Chondrocyte (in vitro differentiated cells): ENCODE measurements at regions not wholly inside any gene's neighbourhood (a gene's known extent, or its start where the extent isn't known, plus 50 kb on each side); places are given as distances from the start of the nearest gene placed in this dataset.

Experiments used
- DNase-seq: peaks from one replicate; pipeline ENCODE4 v3.0.0; 2021; ENCODE audit warnings: mixed read lengths, low spot score
- H3K27ac Mint-ChIP-seq: one replicate; pipeline ENCODE4 v1.8.0; 2021; ENCODE audit warnings: mild to moderate bottlenecking, moderate library complexity, mixed read lengths; ENCODE audit not compliant: unreplicated experiment
- H3K27me3 Mint-ChIP-seq: 2 replicates; pipeline ENCODE4 v1.8.0; 2021; ENCODE audit warnings: low read depth, mixed read lengths
- H3K36me3 Mint-ChIP-seq: 2 replicates; pipeline ENCODE4 v1.8.0; 2021; ENCODE audit warnings: low read depth, mixed read lengths
- H3K4me1 Mint-ChIP-seq: 2 replicates; pipeline ENCODE4 v1.8.0; 2021; ENCODE audit warnings: low read depth, mild to moderate bottlenecking, mixed read lengths
- H3K4me3 Mint-ChIP-seq: one replicate; pipeline ENCODE4 v1.8.0; 2021; ENCODE audit warnings: mild to moderate bottlenecking, moderate library complexity, mixed read lengths; ENCODE audit not compliant: unreplicated experiment
- H3K9me3 Mint-ChIP-seq: 2 replicates; pipeline ENCODE4 v1.8.0; 2021; ENCODE audit warnings: low read depth, mixed read lengths
- TF ChIP-seq, protein P1 (sequence below): fragments of 200-600 bp; sonication (generic); IDR thresholded peaks from 2 replicates; pipeline ENCODE4 v1.5.0; 2021; ENCODE audit warnings: antibody characterized with exemption, mild to moderate bottlenecking, moderate library complexity

DNA sequence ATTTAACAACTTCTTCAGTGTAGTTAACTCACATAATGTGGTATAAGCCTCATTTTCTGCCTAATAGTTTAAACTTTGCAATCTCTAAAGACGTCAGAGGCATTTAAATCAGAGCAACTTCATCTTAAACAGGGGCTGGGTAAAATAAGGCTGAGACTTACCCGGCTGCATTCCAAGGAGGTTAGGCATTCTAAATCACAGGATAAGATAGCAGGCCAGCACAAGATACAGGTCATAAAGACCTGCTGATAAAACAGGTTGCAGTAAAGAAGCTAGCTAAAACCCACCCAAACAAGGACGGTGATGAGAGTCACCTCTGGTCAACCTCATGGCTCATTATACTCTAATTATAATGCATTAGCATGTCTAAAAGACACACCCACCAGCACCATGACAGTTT is 115.6 kb upstream of the PKP2 start:
- Mint-ChIP-seq H3K4me3 (no peak overlapping the region), H3K27ac (no peak overlapping the region), H3K9me3 (peaks cover 24% of the 10 kb centered on the region), H3K36me3 (no peaks in the 10 kb centered on the region), H3K27me3 (no peaks in the 10 kb centered on the region), H3K4me1 (no peaks in the 10 kb centered on the region)
- TF ChIP-seq, protein P1, sequence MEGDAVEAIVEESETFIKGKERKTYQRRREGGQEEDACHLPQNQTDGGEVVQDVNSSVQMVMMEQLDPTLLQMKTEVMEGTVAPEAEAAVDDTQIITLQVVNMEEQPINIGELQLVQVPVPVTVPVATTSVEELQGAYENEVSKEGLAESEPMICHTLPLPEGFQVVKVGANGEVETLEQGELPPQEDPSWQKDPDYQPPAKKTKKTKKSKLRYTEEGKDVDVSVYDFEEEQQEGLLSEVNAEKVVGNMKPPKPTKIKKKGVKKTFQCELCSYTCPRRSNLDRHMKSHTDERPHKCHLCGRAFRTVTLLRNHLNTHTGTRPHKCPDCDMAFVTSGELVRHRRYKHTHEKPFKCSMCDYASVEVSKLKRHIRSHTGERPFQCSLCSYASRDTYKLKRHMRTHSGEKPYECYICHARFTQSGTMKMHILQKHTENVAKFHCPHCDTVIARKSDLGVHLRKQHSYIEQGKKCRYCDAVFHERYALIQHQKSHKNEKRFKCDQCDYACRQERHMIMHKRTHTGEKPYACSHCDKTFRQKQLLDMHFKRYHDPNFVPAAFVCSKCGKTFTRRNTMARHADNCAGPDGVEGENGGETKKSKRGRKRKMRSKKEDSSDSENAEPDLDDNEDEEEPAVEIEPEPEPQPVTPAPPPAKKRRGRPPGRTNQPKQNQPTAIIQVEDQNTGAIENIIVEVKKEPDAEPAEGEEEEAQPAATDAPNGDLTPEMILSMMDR, result no peak
- no peak for DNase-seq

GRCh38 chr12:33006106-33006505 is 109.5 kb upstream of the PKP2 start:
- Mint-ChIP-seq H3K36me3 (no peaks in the 10 kb centered on the region), H3K27me3 (no peaks in the 10 kb centered on the region), H3K9me3 (peaks cover 23% of the 10 kb centered on the region), H3K4me3 (no peak overlapping the region), H3K4me1 (no peaks in the 10 kb centered on the region), H3K27ac (no peak overlapping the region)
- no peak for DNase-seq
- TF ChIP-seq, protein P1, result no peak

DNA sequence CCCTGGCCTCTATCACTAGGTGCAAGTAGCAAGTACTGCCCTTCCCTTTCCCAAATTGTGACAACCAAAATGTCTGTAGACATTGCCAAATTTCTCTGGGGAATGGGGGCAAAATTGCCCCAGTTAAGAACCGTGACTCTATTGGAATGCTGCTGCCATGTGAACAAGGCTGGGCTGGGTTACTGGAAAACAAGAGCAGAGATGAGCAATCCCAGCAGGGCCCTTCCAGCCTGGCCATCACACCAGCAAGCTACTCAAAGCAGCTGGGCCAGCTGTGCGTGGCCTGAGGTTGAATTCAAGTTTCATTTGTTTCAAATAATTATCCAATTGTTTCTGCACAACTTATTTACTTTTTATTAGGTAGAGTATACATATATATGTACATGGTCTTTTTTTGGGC is 103.4 kb upstream of the PKP2 start:
- peaks cover under 1% of the 10 kb centered on the region for H3K27me3 Mint-ChIP-seq
- H3K9me3 Mint-ChIP-seq, result peaks cover 9% of the 10 kb centered on the region
- H3K4me3 Mint-ChIP-seq, result no peak overlapping the region
- H3K27ac Mint-ChIP-seq, result no peak overlapping the region
- no peaks in the 10 kb centered on the region for H3K4me1 Mint-ChIP-seq
- TF ChIP-seq, protein P1, result no peak
- no peaks in the 10 kb centered on the region for H3K36me3 Mint-ChIP-seq
- no peak for DNase-seq

GRCh38 chr12:32997471-32997870 is 100.9 kb upstream of the PKP2 start:
- no peak for DNase-seq
- TF ChIP-seq, protein P1, result no peak
- Mint-ChIP-seq H3K36me3 (no peaks in the 10 kb centered on the region), H3K9me3 (peaks cover 3% of the 10 kb centered on the region), H3K27ac (no peak overlapping the region), H3K4me1 (no peaks in the 10 kb centered on the region), H3K4me3 (no peak overlapping the region), H3K27me3 (peaks cover 12% of the 10 kb centered on the region)

DNA sequence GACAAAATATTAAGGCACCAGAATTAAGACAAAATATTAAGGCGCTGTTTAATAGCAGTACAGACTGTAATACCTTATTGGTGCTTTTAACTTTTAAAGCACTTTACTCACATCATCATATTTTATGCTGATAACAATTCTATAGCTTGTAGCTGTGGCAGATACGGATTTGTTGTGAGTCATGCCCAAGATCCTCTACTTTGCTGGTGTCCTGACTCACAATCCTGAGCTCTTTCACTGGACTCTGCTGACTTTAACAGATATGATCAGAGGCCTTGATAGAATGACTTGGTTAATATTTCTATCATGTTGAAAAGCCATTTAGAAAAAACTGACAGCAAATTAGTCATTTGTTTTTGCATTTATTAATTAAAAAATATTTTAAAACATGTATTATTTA is 99.0 kb upstream of the PKP2 start:
- H3K9me3 Mint-ChIP-seq, result no peaks in the 10 kb centered on the region
- no peak overlapping the region for H3K27ac Mint-ChIP-seq
- no peaks in the 10 kb centered on the region for H3K4me1 Mint-ChIP-seq
- peaks cover 14% of the 10 kb centered on the region for H3K27me3 Mint-ChIP-seq
- no peak overlapping the region for H3K4me3 Mint-ChIP-seq
- TF ChIP-seq, protein P1, result no peak
- no peaks in the 10 kb centered on the region for H3K36me3 Mint-ChIP-seq
- no peak for DNase-seq
